ENCODE measurements at regions not wholly inside any gene's neighbourhood (a gene's known extent, or its start where the extent isn't known, plus 50 kb on each side); places are given as distances from the start of the nearest gene placed in this dataset.

DNA sequence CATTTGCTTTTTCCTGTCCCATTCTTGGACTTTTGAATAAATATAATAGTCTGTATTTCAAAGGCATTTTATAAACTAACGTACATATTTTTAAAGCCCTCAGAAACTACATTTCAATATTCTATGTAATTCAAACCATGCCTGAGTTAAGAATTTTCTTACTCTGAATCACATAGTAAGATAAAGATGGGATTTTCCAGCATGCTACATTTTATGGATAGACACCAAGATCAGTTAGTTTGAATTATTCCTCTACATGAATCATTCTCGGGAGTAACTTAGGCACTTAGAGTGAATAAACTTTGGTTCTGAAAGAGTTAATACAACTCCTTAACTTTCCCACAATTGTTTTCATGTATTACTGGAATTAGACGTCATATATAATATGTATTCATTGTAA lies 713.3 kb upstream of the CBLB start:
- TF ChIP-seq POLR2A (IDR thresholded peaks at IDR 0.05), result no peak
- TF ChIP-seq, protein P1, sequence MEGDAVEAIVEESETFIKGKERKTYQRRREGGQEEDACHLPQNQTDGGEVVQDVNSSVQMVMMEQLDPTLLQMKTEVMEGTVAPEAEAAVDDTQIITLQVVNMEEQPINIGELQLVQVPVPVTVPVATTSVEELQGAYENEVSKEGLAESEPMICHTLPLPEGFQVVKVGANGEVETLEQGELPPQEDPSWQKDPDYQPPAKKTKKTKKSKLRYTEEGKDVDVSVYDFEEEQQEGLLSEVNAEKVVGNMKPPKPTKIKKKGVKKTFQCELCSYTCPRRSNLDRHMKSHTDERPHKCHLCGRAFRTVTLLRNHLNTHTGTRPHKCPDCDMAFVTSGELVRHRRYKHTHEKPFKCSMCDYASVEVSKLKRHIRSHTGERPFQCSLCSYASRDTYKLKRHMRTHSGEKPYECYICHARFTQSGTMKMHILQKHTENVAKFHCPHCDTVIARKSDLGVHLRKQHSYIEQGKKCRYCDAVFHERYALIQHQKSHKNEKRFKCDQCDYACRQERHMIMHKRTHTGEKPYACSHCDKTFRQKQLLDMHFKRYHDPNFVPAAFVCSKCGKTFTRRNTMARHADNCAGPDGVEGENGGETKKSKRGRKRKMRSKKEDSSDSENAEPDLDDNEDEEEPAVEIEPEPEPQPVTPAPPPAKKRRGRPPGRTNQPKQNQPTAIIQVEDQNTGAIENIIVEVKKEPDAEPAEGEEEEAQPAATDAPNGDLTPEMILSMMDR (IDR thresholded peaks at IDR 0.05), result no peak
- Histone ChIP-seq H3K27me3 (no peaks in the 10 kb centered on the region), H3K36me3 (no peaks in the 10 kb centered on the region), H3K27ac (no peak overlapping the region), H3K4me3 (no peak overlapping the region), H3K9me3 (no peaks in the 10 kb centered on the region), H3K4me1 (no peaks in the 10 kb centered on the region)
- DNase-seq, result no peak

- no peaks in the 10 kb centered on the region for H3K27me3 ChIP-seq
- H3K27ac ChIP-seq, result no peak overlapping the region
- no peak for DNase-seq
- H3K4me1 ChIP-seq, result no peaks in the 10 kb centered on the region
- H3K9me3 ChIP-seq, result no peaks in the 10 kb centered on the region
- H3K36me3 ChIP-seq, result no peaks in the 10 kb centered on the region
- H3K4me3 ChIP-seq, result no peak overlapping the region
- TF ChIP-seq, protein P1 (IDR thresholded peaks at IDR 0.05), result no peak
- no peak for TF ChIP-seq POLR2A (IDR thresholded peaks at IDR 0.05)
Measured at GRCh38 chr3:106587551-106587950, 718.7 kb upstream of the CBLB start.

GRCh38 chr3:106588739-106589138 lies 719.9 kb upstream of the CBLB start:
- TF ChIP-seq, protein P1 (IDR thresholded peaks at IDR 0.05), result no peak
- no peak for TF ChIP-seq POLR2A (IDR thresholded peaks at IDR 0.05)
- H3K9me3 ChIP-seq, result no peaks in the 10 kb centered on the region
- no peaks in the 10 kb centered on the region for H3K27me3 ChIP-seq
- no peak overlapping the region for H3K27ac ChIP-seq
- no peak for DNase-seq
- no peaks in the 10 kb centered on the region for H3K36me3 ChIP-seq
- no peaks in the 10 kb centered on the region for H3K4me1 ChIP-seq
- H3K4me3 ChIP-seq, result no peak overlapping the region

DNA sequence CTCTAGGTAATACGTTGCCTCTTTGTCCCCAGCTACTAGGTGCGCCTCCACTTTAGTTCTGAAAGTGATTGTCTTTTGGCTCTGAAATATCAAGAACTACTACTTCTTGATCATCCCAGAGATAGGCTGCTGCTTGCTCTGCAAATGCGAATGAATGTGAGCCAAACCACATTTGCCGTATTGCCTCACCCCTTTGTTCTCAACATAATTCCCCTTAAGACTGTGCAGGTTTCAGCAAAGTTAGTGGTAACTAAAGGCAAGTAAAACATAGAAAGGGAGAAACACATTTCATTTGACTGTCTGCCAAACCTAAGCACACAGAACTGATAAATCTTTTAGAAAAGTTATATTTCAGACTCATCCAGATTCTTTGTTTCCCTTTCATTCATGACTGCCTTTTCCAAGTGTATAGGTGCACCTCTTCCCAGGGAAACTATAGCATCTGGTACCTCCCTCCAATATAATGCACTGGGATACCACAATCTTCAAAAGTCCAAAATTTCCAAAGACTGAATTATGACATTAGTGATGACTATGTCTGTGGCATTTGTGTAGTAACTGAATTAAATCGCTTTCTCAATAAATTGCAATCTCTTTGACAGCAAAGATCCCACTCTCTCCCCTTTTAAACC lies 720.6 kb upstream of the CBLB start:
- H3K27ac ChIP-seq, result no peak overlapping the region
- no peak for TF ChIP-seq POLR2A (IDR thresholded peaks at IDR 0.05)
- TF ChIP-seq, protein P1 (IDR thresholded peaks at IDR 0.05), result no peak
- H3K4me1 ChIP-seq, result no peaks in the 10 kb centered on the region
- H3K4me3 ChIP-seq, result no peak overlapping the region
- no peaks in the 10 kb centered on the region for H3K36me3 ChIP-seq
- DNase-seq, result no peak
- no peaks in the 10 kb centered on the region for H3K9me3 ChIP-seq
- no peaks in the 10 kb centered on the region for H3K27me3 ChIP-seq

DNA sequence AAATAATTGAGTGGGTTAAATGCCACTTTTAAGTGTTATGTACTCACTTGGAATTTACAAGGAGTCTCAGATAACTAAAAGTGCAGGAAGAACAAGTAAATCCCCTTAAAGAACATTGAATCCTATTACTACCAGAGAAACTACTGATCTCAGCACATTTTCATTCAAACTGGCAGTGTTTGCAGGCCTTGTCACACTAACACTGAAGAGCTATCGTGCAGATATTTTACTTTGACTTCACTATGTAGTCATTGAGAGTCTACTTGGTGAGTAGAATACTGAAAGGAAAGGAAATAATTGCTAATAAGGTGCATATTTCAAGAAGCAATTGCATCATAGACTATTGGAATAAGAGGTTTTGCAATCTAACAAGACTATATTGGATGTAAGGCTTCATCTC lies 721.4 kb upstream of the CBLB start:
- H3K27me3 ChIP-seq, result no peaks in the 10 kb centered on the region
- no peak overlapping the region for H3K4me3 ChIP-seq
- no peaks in the 10 kb centered on the region for H3K36me3 ChIP-seq
- TF ChIP-seq, protein P1 (IDR thresholded peaks at IDR 0.05), result no peak
- TF ChIP-seq POLR2A (IDR thresholded peaks at IDR 0.05), result no peak
- DNase-seq, result no peak
- H3K4me1 ChIP-seq, result no peaks in the 10 kb centered on the region
- H3K27ac ChIP-seq, result no peak overlapping the region
- H3K9me3 ChIP-seq, result no peaks in the 10 kb centered on the region

DNA sequence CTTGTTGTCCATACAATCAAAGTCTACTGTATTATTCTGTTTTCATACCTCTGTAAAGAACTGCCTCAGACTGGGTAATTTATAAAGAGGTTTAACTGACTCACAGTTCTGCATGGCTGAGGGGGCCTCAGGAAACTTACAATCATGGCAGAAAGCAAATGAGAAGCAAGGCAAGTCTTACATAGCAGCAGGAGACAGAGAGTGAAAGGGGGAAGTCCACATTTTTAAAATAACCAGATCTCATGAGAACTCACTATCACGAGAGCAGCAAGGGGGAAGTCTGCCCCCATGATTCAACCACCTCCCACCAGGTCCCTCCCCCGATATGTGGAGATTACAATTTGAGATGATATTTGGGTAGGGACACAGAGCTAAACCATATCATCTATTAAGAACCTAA lies 724.6 kb upstream of the CBLB start:
- H3K36me3 ChIP-seq, result no peaks in the 10 kb centered on the region
- no peak overlapping the region for H3K27ac ChIP-seq
- no peaks in the 10 kb centered on the region for H3K27me3 ChIP-seq
- H3K4me1 ChIP-seq, result no peaks in the 10 kb centered on the region
- no peak overlapping the region for H3K4me3 ChIP-seq
- TF ChIP-seq, protein P1 (IDR thresholded peaks at IDR 0.05), result no peak
- TF ChIP-seq POLR2A (IDR thresholded peaks at IDR 0.05), result no peak
- no peak for DNase-seq
- H3K9me3 ChIP-seq, result no peaks in the 10 kb centered on the region

All from Peyer's patch (tissue), 4 donors.